H9 (cell line): ENCODE measurements at regions not wholly inside any gene's neighbourhood (a gene's known extent, or its start where the extent isn't known, plus 50 kb on each side); places are given as distances from the start of the nearest gene placed in this dataset.

Source experiments
- DNase-seq: peaks from one replicate; pipeline ENCODE4 v3.0.0-alpha.2; 2017
- H2AFZ ChIP-seq: one replicate; pipeline ENCODE4 v1.6.1; 2013; ENCODE audit warnings: mild to moderate bottlenecking, low read length, control low read depth, moderate library complexity
- H2AK5ac ChIP-seq: 2 replicates; pipeline ENCODE4 v1.6.1; 2013; ENCODE audit warnings: low read length, control low read depth, mixed read lengths; ENCODE audit not compliant: insufficient read length
- H2BK120ac ChIP-seq: one replicate; pipeline ENCODE4 v1.6.1; 2013; ENCODE audit warnings: low read depth, mild to moderate bottlenecking, low read length, control low read depth, inconsistent platforms; ENCODE audit not compliant: poor library complexity, severe bottlenecking
- H2BK12ac ChIP-seq: 2 replicates; pipeline ENCODE4 v1.6.1; 2013; ENCODE audit warnings: low read length, control low read depth, mixed read lengths, low read depth; ENCODE audit not compliant: insufficient read length
- H2BK15ac ChIP-seq: 2 replicates; pipeline ENCODE4 v1.6.1; 2013; ENCODE audit warnings: low read depth, low read length, control low read depth
- H2BK20ac ChIP-seq: one replicate; pipeline ENCODE4 v1.6.1; 2013; ENCODE audit warnings: low read depth, mild to moderate bottlenecking, low read length, control low read depth, inconsistent platforms; ENCODE audit not compliant: poor library complexity, severe bottlenecking
- H2BK5ac ChIP-seq: 2 replicates; pipeline ENCODE4 v1.6.1; 2013; ENCODE audit warnings: low read length, control low read depth, mixed read lengths; ENCODE audit not compliant: insufficient read length
- H3K14ac ChIP-seq: 2 replicates; pipeline ENCODE4 v1.6.1; 2013; ENCODE audit warnings: low read length, control low read depth; ENCODE audit not compliant: insufficient read depth
- H3K18ac ChIP-seq: 2 replicates; pipeline ENCODE4 v1.6.1; 2013; ENCODE audit warnings: low read depth, mild to moderate bottlenecking, mixed read lengths, low read length, control low read depth; ENCODE audit not compliant: insufficient read length
- H3K23ac ChIP-seq: 2 replicates; pipeline ENCODE4 v1.6.1; 2013; ENCODE audit warnings: low read length, control low read depth, mixed read lengths, low read depth; ENCODE audit not compliant: insufficient read length
- H3K23me2 ChIP-seq: 2 replicates; pipeline ENCODE4 v1.6.1; 2013; ENCODE audit warnings: low read depth, mild to moderate bottlenecking, mixed read lengths, low read length, control low read depth; ENCODE audit not compliant: insufficient read length, poor library complexity, severe bottlenecking
- H3K27ac ChIP-seq: 2 replicates; pipeline ENCODE4 v1.5.1; 2013; ENCODE audit warnings: low read length, control low read depth, mixed read lengths, low read depth; ENCODE audit not compliant: insufficient read length
- H3K27me3 ChIP-seq: 2 replicates; pipeline ENCODE4 v1.6.1; 2013; ENCODE audit warnings: low read length, control low read depth, inconsistent platforms; ENCODE audit not compliant: insufficient read depth
- H3K4ac ChIP-seq: 2 replicates; pipeline ENCODE4 v1.6.1; 2013; ENCODE audit warnings: low read depth, mild to moderate bottlenecking, control low read depth, inconsistent platforms, low read length, moderate library complexity
- H3K4me1 ChIP-seq: 2 replicates; pipeline ENCODE4 v1.6.1; 2013; ENCODE audit warnings: low read length, control low read depth, inconsistent platforms; ENCODE audit not compliant: insufficient read depth
- H3K4me2 ChIP-seq: 2 replicates; pipeline ENCODE4 v1.6.1; 2013; ENCODE audit warnings: low read length, control low read depth, mixed read lengths; ENCODE audit not compliant: insufficient read length, insufficient read depth
- H3K56ac ChIP-seq: 2 replicates; pipeline ENCODE4 v1.6.1; 2013; ENCODE audit warnings: low read depth, mild to moderate bottlenecking, mixed read lengths, low read length, control low read depth; ENCODE audit not compliant: insufficient read length
- H3K79me1 ChIP-seq: 2 replicates; pipeline ENCODE4 v1.6.1; 2013; ENCODE audit warnings: low read depth, mild to moderate bottlenecking, moderate library complexity, low read length, control low read depth, inconsistent platforms; ENCODE audit not compliant: insufficient read depth, poor library complexity, severe bottlenecking
- H3K79me2 ChIP-seq: 2 replicates; pipeline ENCODE4 v1.6.1; 2013; ENCODE audit warnings: low read length, control low read depth, inconsistent platforms; ENCODE audit not compliant: insufficient read depth
- H3K9ac ChIP-seq: 2 replicates; pipeline ENCODE4 v1.6.1; 2013; ENCODE audit warnings: low read length, control low read depth, mixed read lengths; ENCODE audit not compliant: insufficient read length; ENCODE audit errors: extremely low read depth
- H3K9me3 ChIP-seq: one replicate; pipeline ENCODE4 v1.6.1; 2013; ENCODE audit warnings: low read depth, low read length, inconsistent platforms; ENCODE audit not compliant: control insufficient read depth
- H3T11ph ChIP-seq: one replicate; pipeline ENCODE4 v1.6.1; 2013; ENCODE audit warnings: mild to moderate bottlenecking, low read length, control low read depth, inconsistent platforms
- H4K20me1 ChIP-seq: one replicate; pipeline ENCODE4 v1.6.1; 2013; ENCODE audit not compliant: control insufficient read depth, insufficient read length, insufficient read depth
- H4K5ac ChIP-seq: 2 replicates; pipeline ENCODE4 v1.6.1; 2013; ENCODE audit warnings: low read depth, mild to moderate bottlenecking, mixed read lengths, low read length, control low read depth; ENCODE audit not compliant: insufficient read length
- H4K8ac ChIP-seq: replicated peaks from 2 replicates; pipeline ENCODE4 v1.6.1; 2013; ENCODE audit warnings: low read length, control low read depth, mixed read lengths, low read depth; ENCODE audit not compliant: insufficient read length
- H4K91ac ChIP-seq: 2 replicates; pipeline ENCODE4 v1.6.1; 2013; ENCODE audit warnings: low read depth, mild to moderate bottlenecking, moderate library complexity, mixed read lengths, low read length, control low read depth; ENCODE audit not compliant: insufficient read length
- H3K27ac Mint-ChIP-seq, 3 experiments: 2 replicates in 2 of 3; 3 replicates in 1 of 3; pipeline ENCODE4 v1.8.0; 2020 to 2021; ENCODE audit warnings: mixed read lengths in 3 of 3, mild to moderate bottlenecking in 1 of 3, moderate library complexity in 1 of 3
- H3K27me3 Mint-ChIP-seq: 2 replicates; pipeline ENCODE4 v1.8.0; 2021; ENCODE audit warnings: low read depth, mild to moderate bottlenecking, moderate library complexity, mixed read lengths
- H3K36me3 Mint-ChIP-seq, 3 experiments: 2 replicates in 2 of 3; 3 replicates in 1 of 3; pipeline ENCODE4 v1.8.0; 2020 to 2021; ENCODE audit warnings: low read depth in 3 of 3, mixed read lengths in 3 of 3; ENCODE audit not compliant: insufficient read depth in 1 of 3
- H3K4me1 Mint-ChIP-seq, 2 experiments: 2 replicates each; pipeline ENCODE4 v1.8.0; 2020; ENCODE audit warnings: mixed read lengths in 2 of 2
- H3K4me3 Mint-ChIP-seq, 2 experiments: 2 replicates in 1 of 2; 3 replicates in 1 of 2; pipeline ENCODE4 v1.8.0; 2020 to 2021; ENCODE audit warnings: mild to moderate bottlenecking in 2 of 2, mixed read lengths in 2 of 2, moderate library complexity in 1 of 2
- H3K9me3 Mint-ChIP-seq, 2 experiments: 2 replicates in 1 of 2; 3 replicates in 1 of 2; pipeline ENCODE4 v1.8.0; 2020; ENCODE audit warnings: mild to moderate bottlenecking in 2 of 2, mixed read lengths in 2 of 2, moderate library complexity in 1 of 2
- WGBS: extraction: QIAGEN DNeasy Blood & Tissue Kit; methylation state at CpG from one replicate; pipeline ENCODE4 v1.1.7; 2013; ENCODE audit warnings: missing lambda C conversion rate, low lambda C conversion rate, mixed read lengths; ENCODE audit not compliant: insufficient read length; ENCODE audit errors: extremely low coverage; 5-methylcytosine and 5-hydroxymethylcytosine counted together
- TF ChIP-seq, protein P1 (sequence below): fragments of 200-600 bp; sonication (generic); conservative IDR thresholded peaks from 3 replicates; pipeline ENCODE4 v1.8.0; 2021; ENCODE audit warnings: antibody characterized with exemption, mild to moderate bottlenecking

DNA sequence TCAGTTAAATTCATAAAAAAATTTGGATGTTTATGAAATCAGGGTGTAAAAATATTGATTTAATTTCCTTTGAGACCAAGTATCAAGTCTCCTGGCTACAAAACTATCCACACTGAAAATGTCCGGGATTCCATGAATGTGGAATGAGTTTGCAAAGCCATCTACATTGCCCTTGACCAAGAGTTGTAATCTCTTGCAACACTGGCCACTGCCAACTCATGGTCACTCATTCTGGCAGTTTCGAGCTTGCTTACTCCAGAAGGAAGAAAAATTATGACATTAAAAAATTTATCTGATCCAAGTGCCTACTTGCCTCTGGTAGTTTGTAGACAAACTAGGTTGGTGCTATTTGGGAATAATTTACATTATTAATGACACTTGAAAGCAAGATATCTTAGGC is 84.2 kb downstream of the NPY start:
- Mint-ChIP-seq H3K36me3 (peaks cover 7 to 10% (median 10%) of the 10 kb centered on the region in 3 experiments), H3K27me3 (peaks cover 2% of the 10 kb centered on the region), H3K4me1 (peaks cover 17 to 20% of the 10 kb centered on the region in 2 experiments), H3K9me3 (peaks cover 0 to 6% of the 10 kb centered on the region in 2 experiments; a peak in 3 of 5 replicates), H3K4me3 (no peak overlapping the region), H3K27ac (no peak overlapping the region; a peak in 1 of 7 replicates)
- Histone ChIP-seq H3K9ac (no peak overlapping the region), H3K27me3 (no peaks in the 10 kb centered on the region), H4K8ac (no peak overlapping the region), H3K79me2 (no peaks in the 10 kb centered on the region), H3T11ph (no peak overlapping the region), H2BK12ac (no peak overlapping the region), H3K23ac (no peak overlapping the region), H3K9me3 (no peaks in the 10 kb centered on the region), H2AK5ac (no peak overlapping the region), H3K27ac (no peak overlapping the region), H3K18ac (no peak overlapping the region), H3K4me1 (peaks cover 9% of the 10 kb centered on the region), H4K5ac (no peak overlapping the region), H3K4me2 (no peak overlapping the region), H2BK5ac (no peak overlapping the region), H3K4ac (no peak overlapping the region), H3K56ac (no peak overlapping the region), H2BK15ac (no peak overlapping the region), H3K14ac (no peak overlapping the region), H4K91ac (no peak overlapping the region), H2BK20ac (no peak overlapping the region), H2BK120ac (no peak overlapping the region), H2AFZ (no peak overlapping the region), H3K23me2 (no peaks in the 10 kb centered on the region), H4K20me1 (no peaks in the 10 kb centered on the region), H3K79me1 (no peaks in the 10 kb centered on the region)
- WGBS = no CpG with 5 or more reads among the region's 2 CpGs
- no peak for DNase-seq
- TF ChIP-seq, protein P1, sequence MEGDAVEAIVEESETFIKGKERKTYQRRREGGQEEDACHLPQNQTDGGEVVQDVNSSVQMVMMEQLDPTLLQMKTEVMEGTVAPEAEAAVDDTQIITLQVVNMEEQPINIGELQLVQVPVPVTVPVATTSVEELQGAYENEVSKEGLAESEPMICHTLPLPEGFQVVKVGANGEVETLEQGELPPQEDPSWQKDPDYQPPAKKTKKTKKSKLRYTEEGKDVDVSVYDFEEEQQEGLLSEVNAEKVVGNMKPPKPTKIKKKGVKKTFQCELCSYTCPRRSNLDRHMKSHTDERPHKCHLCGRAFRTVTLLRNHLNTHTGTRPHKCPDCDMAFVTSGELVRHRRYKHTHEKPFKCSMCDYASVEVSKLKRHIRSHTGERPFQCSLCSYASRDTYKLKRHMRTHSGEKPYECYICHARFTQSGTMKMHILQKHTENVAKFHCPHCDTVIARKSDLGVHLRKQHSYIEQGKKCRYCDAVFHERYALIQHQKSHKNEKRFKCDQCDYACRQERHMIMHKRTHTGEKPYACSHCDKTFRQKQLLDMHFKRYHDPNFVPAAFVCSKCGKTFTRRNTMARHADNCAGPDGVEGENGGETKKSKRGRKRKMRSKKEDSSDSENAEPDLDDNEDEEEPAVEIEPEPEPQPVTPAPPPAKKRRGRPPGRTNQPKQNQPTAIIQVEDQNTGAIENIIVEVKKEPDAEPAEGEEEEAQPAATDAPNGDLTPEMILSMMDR = no peak
